ENCODE measurements at regions not wholly inside any gene's neighbourhood (a gene's known extent, or its start where the extent isn't known, plus 50 kb on each side); places are given as distances from the start of the nearest gene placed in this dataset.

GRCh38 chr2:7524195-7524594, 607.0 kb downstream of the RNF144A start:
- no peak for TF ChIP-seq CTCF (IDR thresholded peaks at IDR 0.05)
- no peak for TF ChIP-seq EP300 (IDR thresholded peaks at IDR 0.05)
- no peak for TF ChIP-seq POLR2A (IDR thresholded peaks at IDR 0.05; ENCODE audit: low read depth)
- TF ChIP-seq POLR2AphosphoS5 (IDR thresholded peaks at IDR 0.05) = no peak

Measured in esophagus muscularis mucosa (tissue), 4 donors.